ENCODE measurements at regions not wholly inside any gene's neighbourhood (a gene's known extent, or its start where the extent isn't known, plus 50 kb on each side); places are given as distances from the start of the nearest gene placed in this dataset.

DNA sequence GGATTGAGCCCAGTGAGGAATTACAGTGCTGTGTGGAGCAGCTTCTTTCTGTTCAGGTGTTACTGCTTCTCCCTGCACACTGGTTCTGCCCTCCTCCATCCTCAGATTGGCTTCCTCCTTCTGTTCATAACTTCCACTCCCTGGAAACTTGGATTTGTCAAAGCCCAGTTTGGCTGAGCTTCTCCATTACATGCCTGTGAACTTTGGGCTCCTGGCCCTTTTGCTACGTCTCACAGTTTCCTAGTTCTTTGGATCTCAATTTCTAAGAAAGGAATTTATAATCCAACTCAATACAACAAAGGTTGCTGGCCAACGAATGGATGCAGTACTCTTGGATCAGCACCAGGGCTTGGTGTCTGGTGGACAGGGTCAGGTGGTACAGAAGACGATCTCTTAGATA is 318.1 kb downstream of the RPS24 start:
- TF ChIP-seq, protein P1, sequence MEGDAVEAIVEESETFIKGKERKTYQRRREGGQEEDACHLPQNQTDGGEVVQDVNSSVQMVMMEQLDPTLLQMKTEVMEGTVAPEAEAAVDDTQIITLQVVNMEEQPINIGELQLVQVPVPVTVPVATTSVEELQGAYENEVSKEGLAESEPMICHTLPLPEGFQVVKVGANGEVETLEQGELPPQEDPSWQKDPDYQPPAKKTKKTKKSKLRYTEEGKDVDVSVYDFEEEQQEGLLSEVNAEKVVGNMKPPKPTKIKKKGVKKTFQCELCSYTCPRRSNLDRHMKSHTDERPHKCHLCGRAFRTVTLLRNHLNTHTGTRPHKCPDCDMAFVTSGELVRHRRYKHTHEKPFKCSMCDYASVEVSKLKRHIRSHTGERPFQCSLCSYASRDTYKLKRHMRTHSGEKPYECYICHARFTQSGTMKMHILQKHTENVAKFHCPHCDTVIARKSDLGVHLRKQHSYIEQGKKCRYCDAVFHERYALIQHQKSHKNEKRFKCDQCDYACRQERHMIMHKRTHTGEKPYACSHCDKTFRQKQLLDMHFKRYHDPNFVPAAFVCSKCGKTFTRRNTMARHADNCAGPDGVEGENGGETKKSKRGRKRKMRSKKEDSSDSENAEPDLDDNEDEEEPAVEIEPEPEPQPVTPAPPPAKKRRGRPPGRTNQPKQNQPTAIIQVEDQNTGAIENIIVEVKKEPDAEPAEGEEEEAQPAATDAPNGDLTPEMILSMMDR (IDR thresholded peaks at IDR 0.05) = no peak
- no peak for TF ChIP-seq POLR2A (IDR thresholded peaks at IDR 0.05)

Measured in thyroid gland (tissue), 4 donors.